ENCODE measurements at regions not wholly inside any gene's neighbourhood (a gene's known extent, or its start where the extent isn't known, plus 50 kb on each side); places are given as distances from the start of the nearest gene placed in this dataset.

- no peak overlapping the region for H3K4me3 ChIP-seq (replicated peaks; ENCODE audit: low read depth, low read length)
- TF ChIP-seq CTCF (IDR thresholded peaks at IDR 0.05; ENCODE audit: low read depth, low read length, missing control alignments) = no peak
These were observed 71.3 kb upstream of the SLC22A11 start for GRCh38 chr11:64484191-64485022.

GRCh38 chr11:64485074-64485473 is 70.7 kb upstream of the SLC22A11 start:
- no peak for DNase-seq (ENCODE audit: extremely low read depth, low read depth)
- no peak for TF ChIP-seq CTCF (IDR thresholded peaks at IDR 0.05; ENCODE audit: low read depth, low read length, missing control alignments)
- no peak overlapping the region for H3K4me3 ChIP-seq (replicated peaks; ENCODE audit: low read depth, low read length)

More at GRCh38 chr11:64484191-64485022, 71.3 kb upstream of the SLC22A11 start:
- no peak for DNase-seq (ENCODE audit: extremely low read depth, low read depth)

GRCh38 chr11:64489831-64490441 is 65.8 kb upstream of the SLC22A11 start:
- TF ChIP-seq CTCF (IDR thresholded peaks at IDR 0.05; ENCODE audit: low read depth, low read length, missing control alignments) = peak; percentile 82
- no peak overlapping the region for H3K4me3 ChIP-seq (replicated peaks; ENCODE audit: low read depth, low read length)
- no peak for DNase-seq (ENCODE audit: extremely low read depth, low read depth)

GRCh38 chr11:64490562-64491216 is 65.1 kb upstream of the SLC22A11 start:
- no peak for TF ChIP-seq CTCF (IDR thresholded peaks at IDR 0.05; ENCODE audit: low read depth, low read length, missing control alignments)
- no peak for DNase-seq (ENCODE audit: extremely low read depth, low read depth)
- H3K4me3 ChIP-seq (replicated peaks; ENCODE audit: low read depth, low read length) = no peak overlapping the region

GRCh38 chr11:64492561-64492960 is 63.2 kb upstream of the SLC22A11 start:
- H3K4me3 ChIP-seq (replicated peaks; ENCODE audit: low read depth, low read length) = no peak overlapping the region
- no peak for DNase-seq (ENCODE audit: extremely low read depth, low read depth)
- TF ChIP-seq CTCF (IDR thresholded peaks at IDR 0.05; ENCODE audit: low read depth, low read length, missing control alignments) = no peak

- no peak for TF ChIP-seq CTCF (IDR thresholded peaks at IDR 0.05; ENCODE audit: low read depth, low read length, missing control alignments)
- no peak for DNase-seq (ENCODE audit: extremely low read depth, low read depth)
- H3K4me3 ChIP-seq (replicated peaks; ENCODE audit: low read depth, low read length) = no peak overlapping the region
These were observed 57.6 kb upstream of the SLC22A11 start for GRCh38 chr11:64498136-64498535.
